Esophagus squamous epithelium (tissue), 4 donors: ENCODE measurements at regions not wholly inside any gene's neighbourhood (a gene's known extent, or its start where the extent isn't known, plus 50 kb on each side); places are given as distances from the start of the nearest gene placed in this dataset.

ENCODE experiments used
- CTCF ChIP-seq, 6 experiments: fragments of 450-650 bp in 4 of 6; fragments of 200-600 bp in 2 of 6; sonication (generic) in 2 of 6; IDR thresholded peaks; one replicate each; pipeline ENCODE4 v1.5.1; 2016 to 2019; ENCODE audit warnings: antibody characterized with exemption in 6 of 6, mild to moderate bottlenecking in 4 of 6, moderate library complexity in 4 of 6
- POLR2A ChIP-seq, 4 donors: fragments of 450-650 bp; IDR thresholded peaks; one replicate each; pipeline ENCODE4 v1.6.1; 2017; ENCODE audit warnings: antibody characterized with exemption in 4 of 4, mild to moderate bottlenecking in 4 of 4, moderate library complexity in 3 of 4

GRCh38 chr1:29563571-29563970 is 327.2 kb downstream of the PTPRU start:
- TF ChIP-seq CTCF (IDR thresholded peaks at IDR 0.05) (no peak), POLR2A (IDR thresholded peaks at IDR 0.05) (no peak)
